GM19395 (cell line): ENCODE measurements at regions not wholly inside any gene's neighbourhood (a gene's known extent, or its start where the extent isn't known, plus 50 kb on each side); places are given as distances from the start of the nearest gene placed in this dataset.
"Not testable (repeated sequence)": the region's sequence is repeated elsewhere in the genome, so short reads cannot be mapped to it uniquely, and the experiment has no call there.

Experiments used
- ATAC-seq: cut with Tn5 transposase; IDR thresholded peaks from one replicate; pipeline ENCODE4 v1.9.1; 2021; ENCODE audit warnings: mild to moderate bottlenecking, moderate library complexity; ENCODE audit not compliant: unreplicated experiment

- no peak for ATAC-seq
These were observed 246.6 kb upstream of the IL12B start for GRCh38 chr5:159576902-159577301.

- no peak for ATAC-seq
These were observed 251.4 kb upstream of the IL12B start for GRCh38 chr5:159581502-159582249.

- no peak for ATAC-seq
These were observed 252.7 kb upstream of the IL12B start for GRCh38 chr5:159582756-159583541.

- no peak for ATAC-seq
These were observed 256.6 kb upstream of the IL12B start for GRCh38 chr5:159586921-159587320.

DNA sequence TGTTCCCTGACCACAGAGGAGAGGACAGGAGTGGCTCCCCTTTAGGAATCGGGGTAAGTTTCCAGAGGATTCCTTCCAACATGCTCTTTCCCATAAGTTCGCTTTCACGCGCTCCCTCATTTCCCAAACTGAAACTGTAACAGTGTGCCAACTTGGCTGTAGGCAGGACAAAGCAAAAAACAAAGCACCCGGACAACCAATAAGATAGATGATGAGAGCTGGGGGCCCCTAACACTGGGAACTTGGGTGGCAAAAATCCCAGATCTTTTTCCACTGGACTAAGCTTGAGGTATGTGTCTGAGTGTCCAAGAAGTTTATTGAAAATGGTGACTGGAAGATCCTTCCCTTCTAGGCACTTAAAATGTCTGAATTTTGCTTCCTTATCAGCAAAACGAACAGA, 258.7 kb upstream of the IL12B start:
- ATAC-seq, result no peak

GRCh38 chr5:159593518-159594073, 263.3 kb upstream of the IL12B start:
- no peak for ATAC-seq

- not testable (repeated sequence) for ATAC-seq
These were observed 265.3 kb upstream of the IL12B start for GRCh38 chr5:159595561-159595960.

DNA sequence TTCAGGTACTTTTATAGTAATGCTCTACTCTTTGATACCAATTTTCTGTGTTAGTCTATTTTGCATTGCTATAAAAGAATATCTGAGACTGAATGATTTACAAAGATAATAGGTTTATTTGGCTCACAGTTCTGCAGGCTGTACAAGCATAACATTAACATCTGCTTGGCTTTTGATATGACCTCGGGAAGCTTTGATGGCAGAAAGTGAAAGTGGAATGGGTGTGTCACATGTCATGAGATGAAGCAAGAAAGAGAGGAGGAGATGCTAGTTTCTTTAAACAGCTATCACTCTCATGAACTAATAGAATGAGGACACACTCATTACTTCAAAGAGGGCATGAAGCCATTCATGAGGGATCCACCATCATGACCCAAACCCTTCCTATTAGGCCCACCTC, 270.9 kb upstream of the IL12B start:
- no peak for ATAC-seq

GRCh38 chr5:159602434-159602833, 272.1 kb upstream of the IL12B start:
- no peak for ATAC-seq

DNA sequence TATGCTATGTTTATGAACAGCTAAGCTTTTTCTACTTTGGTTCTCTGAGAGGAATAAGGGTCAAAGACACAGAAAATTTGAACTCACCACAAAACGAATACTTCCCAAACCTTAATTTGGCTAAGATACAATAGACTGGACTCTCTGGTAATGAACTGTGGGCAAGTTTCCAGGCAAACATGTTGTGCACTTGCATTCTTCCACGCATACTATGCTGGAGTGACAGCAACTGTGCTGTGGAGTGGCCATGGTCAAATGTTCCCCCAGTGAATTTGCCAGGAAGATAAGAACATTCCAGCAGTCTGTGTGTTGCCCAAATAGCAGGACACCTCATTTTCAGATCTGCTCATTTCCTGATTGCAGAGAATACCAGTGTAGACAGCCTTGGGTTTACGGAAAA, 275.3 kb upstream of the IL12B start:
- ATAC-seq, result no peak

DNA sequence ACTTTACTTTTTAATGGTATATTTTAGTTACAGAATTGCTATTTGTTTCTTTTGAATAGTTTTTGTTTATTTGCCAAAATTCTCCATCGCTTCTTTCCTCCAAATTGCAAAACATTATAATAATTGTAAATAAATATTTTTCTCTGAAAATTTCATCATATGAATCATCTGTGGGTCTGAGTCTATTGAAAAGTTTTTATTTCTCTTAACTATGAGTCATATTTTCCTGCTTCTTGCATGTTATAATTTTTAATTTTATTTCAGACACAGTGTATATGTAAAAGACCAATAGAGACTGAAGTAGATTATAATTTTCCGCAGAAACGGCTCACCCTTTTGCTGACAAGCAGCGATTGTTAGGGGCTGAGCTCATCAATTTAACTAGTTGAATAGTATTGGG, 279.1 kb upstream of the IL12B start:
- ATAC-seq, result no peak

GRCh38 chr5:159610966-159611579, 280.8 kb upstream of the IL12B start:
- ATAC-seq, result no peak

- no peak for ATAC-seq
These were observed 286.7 kb upstream of the IL12B start for GRCh38 chr5:159616952-159617351.

- no peak for ATAC-seq
These were observed 289.5 kb upstream of the IL12B start for GRCh38 chr5:159619826-159620225.

GRCh38 chr5:159620853-159621540, 290.7 kb upstream of the IL12B start:
- no peak for ATAC-seq

GRCh38 chr5:159628703-159629102, 287.6 kb upstream of the ADRA1B start:
- ATAC-seq, result no peak

DNA sequence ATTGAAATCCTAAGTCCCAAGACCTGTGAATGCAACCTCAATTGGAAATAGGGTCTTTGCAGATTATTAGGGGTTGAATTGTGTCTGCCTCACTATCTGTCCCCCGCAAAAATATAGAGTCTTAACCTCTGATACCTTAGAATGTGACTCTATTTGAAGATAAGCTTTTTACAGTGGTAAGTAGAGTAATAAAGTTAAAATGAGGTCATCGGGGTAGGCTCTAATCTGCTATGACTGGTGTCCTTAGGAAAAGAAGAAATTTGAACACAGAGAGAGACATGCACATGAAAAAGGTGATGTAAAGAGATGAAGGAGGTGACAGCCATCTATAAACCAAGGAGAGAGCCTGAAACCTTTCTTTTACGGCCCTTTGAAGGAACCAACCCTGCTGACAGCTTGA, 287.1 kb upstream of the ADRA1B start:
- no peak for ATAC-seq

DNA sequence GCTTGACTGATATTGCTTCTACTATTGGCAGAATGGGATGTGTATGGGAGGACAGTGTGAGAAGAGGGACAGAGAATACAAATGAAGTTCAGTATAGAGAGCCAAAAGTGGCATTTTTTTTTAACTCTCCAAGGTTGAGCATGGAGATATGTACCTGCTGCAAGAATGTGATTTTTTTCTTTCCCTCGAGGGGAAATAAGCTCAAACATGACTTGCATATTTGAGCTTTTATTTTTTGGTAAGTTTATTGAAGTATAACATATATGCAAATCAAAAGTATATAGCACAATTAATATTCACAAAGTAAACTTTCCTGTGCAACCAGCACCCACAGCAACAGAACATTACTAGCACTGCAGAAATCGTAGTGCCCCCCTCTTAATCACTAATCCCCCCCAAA, 285.7 kb upstream of the ADRA1B start:
- no peak for ATAC-seq

GRCh38 chr5:159631001-159631400, 285.3 kb upstream of the ADRA1B start:
- no peak for ATAC-seq

DNA sequence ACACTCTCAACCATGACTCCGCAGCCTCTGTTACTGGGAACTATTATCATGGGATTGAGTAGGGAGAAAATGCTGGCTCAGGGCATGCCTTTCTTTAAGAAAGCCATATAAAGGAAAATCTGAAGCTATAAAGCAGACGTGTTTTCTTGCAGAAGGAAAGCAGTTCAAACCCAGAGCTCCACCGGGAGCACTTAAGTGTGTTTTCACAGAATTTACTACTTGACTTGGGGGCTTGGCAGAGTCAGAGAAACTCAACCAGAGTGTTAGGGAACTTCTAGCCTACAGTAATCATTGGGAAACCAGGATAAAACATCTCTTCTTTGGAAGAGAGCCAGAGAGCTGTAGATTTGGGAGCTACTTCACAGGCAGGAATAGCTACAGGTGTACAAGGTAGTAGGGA, 283.4 kb upstream of the ADRA1B start:
- ATAC-seq, result no peak

DNA sequence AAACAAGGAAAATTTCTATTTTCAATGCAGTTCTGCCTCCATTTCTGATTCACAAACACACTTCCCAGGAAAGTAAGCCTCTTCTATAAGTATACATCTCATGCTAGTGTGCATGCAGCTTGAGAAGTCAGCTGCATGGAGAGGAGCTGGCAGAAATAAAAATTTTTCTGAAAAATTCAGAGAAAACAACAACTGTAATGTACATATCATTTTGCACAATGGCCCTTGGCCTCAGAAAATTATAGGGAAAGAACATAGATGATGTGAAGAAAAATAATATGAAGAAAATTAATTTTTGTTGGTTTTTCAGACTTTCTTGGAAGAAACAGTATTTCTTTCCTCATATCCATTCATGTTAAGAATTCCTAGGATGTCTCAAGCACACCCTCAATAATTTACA, 277.8 kb upstream of the ADRA1B start:
- ATAC-seq, result no peak
